ENCODE measurements at regions not wholly inside any gene's neighbourhood (a gene's known extent, or its start where the extent isn't known, plus 50 kb on each side); places are given as distances from the start of the nearest gene placed in this dataset.

GRCh38 chr22:48449466-48450187 lies 1378.0 kb downstream of the BRD1 start:
- DNase-seq = no peak

- no peak for DNase-seq
Observed at GRCh38 chr22:48448821-48449220, 1378.9 kb downstream of the BRD1 start.

DNA sequence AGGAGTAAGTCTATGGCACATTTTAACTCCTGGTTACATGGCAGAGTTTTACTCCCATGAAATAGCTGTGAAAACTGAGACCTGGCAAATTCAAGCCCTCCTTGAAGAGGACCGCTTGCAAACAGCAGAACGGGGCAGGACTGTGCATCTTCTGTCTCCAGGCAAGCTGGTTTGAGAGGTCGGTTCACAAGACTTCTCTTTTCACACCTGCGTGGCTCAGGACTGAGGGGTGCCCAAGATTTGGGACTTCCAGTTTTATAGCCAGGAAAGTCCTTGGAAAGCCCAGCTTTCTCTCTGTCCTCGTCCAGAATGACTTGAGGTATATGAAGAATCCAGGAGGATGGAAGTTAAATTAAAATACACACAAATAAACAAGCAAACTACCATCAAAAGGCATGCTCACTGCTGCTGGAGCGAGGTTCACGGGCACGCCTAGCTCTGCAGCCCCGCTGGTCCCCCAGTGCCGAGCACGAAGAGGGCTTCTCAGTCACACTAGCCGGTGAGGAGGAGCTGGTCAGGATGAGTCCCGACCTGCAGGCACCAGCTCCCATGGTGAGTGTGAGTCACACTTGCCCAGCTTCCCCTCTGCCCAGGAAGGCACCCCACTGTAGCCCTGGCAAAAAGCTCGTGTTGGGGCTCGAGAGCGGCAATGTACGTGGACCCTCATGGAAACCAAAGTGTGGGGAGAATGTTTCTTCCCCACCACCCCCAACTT lies 1382.4 kb downstream of the BRD1 start:
- DNase-seq = no peak

- no peak for DNase-seq
Observed at GRCh38 chr22:48444320-48445112, 1383.2 kb downstream of the BRD1 start.

- no peak for DNase-seq
Observed at GRCh38 chr22:48443680-48444079, 1384.0 kb downstream of the BRD1 start.

DNA sequence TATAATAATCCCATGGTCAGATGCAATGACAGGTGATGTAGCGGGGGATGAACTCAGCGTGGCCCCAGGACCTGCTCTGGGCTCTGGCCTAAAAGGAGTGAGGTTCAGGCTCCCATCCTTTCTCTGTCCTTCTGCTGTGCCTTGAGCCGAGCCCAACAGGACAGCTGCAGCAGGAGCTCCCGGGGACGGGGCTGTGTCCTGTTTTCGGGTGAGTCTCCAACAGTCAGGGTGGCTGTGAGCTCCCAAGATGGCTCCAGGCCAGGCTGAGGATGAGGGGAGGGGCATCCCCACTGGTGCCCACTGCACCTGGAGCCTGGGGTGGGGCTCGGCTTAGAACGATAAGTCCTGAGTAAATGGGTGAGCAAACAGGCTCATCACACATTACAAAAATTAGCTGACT lies 1385.0 kb downstream of the BRD1 start:
- no peak for DNase-seq

- DNase-seq = no peak
Observed at GRCh38 chr22:48441553-48441850, 1386.2 kb downstream of the BRD1 start.

DNA sequence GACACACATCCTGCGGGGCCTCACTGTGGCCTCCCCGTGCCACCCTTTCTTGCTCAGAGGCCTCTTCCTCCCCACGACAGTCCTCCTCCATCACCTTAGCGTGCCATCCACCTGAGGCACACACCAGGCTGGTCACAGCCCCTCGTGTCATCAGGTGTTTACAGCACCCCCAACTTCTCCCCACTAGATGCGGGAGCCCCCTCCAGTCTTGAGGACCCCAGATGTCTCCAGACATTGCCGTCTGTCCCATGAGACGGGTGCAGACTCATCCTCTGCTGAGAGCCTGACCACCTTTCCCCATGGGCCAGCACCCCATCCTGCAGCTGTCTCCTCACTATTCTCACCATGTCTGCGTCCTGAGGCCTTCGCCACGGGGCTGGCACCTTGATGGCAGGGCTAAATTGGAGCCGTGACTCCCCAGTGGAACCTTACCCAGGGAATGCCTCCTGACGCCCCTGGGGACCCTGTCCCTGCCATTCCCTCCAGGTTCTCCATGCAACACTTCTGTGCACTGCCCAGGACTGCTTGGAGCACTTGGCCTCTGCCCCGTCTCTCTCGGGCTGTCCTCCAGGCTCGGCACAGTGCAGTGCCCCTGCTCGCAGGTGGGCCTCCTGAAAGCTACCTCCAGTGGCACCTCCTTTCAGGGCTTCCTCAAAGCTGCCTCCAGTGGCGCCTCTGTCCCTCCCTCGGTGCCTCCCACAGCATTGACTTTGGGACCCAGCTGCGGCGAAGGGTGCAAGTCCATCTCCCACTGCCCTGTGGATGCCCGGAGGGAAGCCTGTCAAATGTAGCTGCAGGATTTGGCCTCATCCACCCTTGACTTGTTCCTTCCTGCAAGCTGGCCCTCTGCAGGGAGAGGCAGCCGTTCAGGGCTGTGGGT lies 1386.8 kb downstream of the BRD1 start:
- no peak for DNase-seq

DNA sequence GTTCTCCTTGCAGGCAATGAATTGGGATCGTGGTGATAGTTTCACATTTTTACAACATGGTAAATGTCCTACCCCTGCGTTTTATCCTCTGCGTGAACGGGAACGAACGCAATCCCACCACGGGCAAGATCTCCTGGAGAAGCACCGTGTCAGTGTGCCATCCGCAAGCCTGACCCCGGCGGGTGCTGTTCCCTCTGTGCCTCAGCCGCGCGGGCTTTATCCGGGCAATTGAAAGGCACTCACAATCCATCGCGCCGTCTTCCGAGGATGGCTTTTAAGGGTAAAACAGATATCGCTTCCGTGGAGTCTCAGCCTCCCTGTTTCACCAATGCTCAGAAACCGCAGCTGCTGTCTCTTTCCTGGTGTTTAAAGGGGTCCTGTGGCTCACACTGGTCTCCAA lies 1387.5 kb downstream of the BRD1 start:
- no peak for DNase-seq

GRCh38 chr22:48439560-48440135 lies 1388.0 kb downstream of the BRD1 start:
- DNase-seq = no peak

DNA sequence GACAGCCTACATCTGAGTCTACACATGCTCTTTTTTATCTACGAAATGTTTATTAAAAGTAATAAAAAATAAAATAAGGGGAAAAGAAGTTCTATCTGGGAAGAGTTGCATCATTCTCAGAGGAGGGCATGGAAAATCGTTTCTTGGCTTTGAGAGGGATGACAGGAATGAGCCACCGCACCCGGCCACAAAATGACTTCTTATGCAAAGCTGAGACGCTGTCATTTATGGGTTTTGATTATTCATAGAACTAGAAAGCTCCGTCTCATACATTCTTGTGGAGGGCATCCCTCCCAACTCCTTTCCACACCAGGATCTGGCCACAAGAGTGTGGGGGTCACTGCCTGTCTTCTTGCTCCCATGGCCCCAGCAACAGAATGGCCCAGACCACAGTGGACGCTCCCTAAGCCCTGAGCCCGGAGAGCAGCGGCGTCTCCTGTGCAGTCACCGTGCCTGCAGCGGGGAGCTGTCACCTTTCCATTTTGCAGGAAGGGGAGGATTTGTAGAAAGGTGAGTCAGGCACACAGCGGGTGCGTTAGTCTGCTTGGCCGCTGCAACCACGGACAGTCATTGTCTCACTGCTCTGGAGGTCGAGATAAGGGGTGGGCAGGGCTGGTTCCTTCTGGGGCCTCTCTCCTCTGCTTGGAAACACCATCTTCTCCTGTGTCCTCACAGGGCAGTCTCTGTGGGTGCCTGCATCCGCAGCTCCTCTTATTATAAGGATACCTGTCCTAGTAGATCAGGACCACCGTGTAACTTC lies 1388.7 kb downstream of the BRD1 start:
- DNase-seq = no peak

GRCh38 chr22:48438096-48438495 lies 1389.6 kb downstream of the BRD1 start:
- DNase-seq = no peak

DNA sequence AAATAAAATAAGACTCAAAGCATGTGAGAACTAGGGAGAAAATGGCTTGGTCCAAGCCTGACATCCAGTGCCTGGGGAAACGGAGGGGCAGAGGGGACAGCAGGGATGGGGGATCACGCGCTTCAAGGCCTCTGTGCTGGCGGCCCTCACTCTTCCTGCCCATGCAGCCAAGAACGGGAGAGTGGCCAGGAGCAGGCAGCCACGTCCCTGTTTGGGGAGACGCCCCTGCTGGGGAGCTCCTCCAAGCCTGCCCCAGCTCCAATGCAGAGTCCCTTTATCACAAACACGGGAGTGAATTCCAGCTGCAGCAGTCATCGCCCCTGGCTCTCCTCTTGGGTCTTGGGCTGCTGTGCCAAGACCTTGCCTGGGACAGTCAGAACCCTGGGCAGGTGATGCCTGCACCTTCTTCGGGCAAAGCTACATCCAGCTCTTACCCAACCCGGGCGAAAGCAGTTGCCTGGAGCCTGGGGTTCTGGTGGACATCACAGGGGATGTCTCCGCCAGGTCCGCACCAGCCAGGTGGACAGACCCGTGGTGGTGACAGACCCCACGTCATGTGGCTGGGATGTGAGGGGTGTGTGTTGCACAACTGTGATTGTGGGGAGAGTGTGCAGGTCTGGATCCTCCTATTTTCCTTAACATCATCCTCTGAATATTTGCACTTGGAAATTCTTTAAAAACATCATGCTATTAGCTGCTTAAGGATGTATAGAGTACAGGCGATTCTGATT lies 1391.3 kb downstream of the BRD1 start:
- DNase-seq = no peak

- DNase-seq = no peak
Observed at GRCh38 chr22:48434868-48435250, 1392.8 kb downstream of the BRD1 start.

GRCh38 chr22:48434156-48434867 lies 1393.4 kb downstream of the BRD1 start:
- no peak for DNase-seq

DNA sequence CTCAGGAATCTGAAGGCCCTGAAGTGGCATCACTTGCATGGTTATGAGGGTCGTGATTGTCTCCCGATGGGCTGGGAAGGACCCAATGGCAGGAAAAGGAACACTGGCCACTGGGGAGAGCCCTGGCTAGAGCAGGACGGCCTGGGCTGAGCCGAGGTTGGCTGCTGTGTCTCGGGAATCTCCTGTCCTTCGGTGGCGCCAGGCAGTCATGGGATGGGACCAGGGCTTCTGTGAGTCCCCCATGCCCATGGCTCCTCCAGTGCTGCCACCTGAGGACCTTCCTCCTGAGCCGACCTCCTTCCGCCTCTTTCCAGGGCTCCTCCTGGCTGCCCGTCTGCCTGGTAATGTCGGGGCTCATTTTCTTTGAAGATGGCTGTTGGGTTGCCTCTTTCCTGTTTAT lies 1394.0 kb downstream of the BRD1 start:
- no peak for DNase-seq

DNA sequence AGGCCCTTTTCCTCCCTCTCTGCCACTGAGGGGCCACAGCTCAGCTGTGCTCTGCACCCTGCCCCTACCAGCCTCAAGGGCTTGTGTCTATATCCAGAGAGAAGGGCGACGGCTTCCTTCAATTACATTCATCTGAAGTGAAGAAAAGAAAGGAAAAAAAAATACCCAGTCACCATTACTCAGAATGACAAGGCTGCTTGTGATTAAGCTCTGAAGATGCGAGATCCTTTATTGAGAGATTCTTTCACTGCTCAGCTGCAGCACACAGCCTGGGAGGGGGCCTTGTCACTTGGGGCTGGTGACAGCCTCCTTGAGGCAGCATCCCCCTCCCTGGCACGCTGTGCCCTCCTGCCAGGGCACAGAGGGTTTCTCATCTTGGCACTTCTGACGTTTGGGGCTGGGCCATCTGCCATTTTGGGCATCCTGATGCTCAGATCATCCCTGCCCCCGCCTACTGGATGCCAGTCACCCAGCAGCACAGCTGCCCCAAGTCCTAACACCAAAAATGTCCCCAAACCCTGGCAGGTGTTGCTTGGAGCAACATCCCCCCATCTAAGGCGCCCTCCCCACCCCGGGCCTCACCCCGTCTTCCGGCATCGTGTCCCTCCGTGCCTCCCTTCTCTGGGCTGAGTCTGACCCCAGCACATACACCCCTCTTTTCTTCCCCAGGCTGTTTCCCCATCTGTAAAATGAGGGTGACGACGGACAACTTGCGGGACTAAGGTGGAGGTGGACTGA lies 1394.7 kb downstream of the BRD1 start:
- DNase-seq = no peak

- no peak for DNase-seq
Observed at GRCh38 chr22:48431536-48432315, 1395.9 kb downstream of the BRD1 start.

DNA sequence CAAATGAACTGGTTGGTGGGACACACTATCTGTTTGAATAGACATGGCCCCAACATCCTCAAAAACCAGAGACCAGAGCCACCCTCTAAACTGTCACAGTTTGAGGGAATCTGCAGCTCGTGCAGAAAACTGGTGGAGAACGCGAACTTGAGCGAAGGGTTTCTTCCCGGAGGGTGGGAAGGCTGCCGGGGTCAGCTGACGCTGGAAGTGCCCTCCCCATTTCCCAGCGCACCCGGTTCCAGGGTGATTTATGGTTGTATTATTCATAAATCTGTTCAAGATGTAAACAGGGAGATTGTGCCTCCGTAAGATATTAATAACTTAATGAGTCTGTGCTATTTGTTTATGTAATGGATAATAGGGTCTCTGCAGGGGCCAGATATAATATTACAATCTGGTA lies 1396.7 kb downstream of the BRD1 start:
- DNase-seq = no peak

Measured in NCI-H187 (cell line).